Esophagus squamous epithelium (tissue), 4 donors: ENCODE measurements at regions not wholly inside any gene's neighbourhood (a gene's known extent, or its start where the extent isn't known, plus 50 kb on each side); places are given as distances from the start of the nearest gene placed in this dataset.

ENCODE experiments used
- CTCF ChIP-seq, 6 experiments: fragments of 450-650 bp in 4 of 6; fragments of 200-600 bp in 2 of 6; sonication (generic) in 2 of 6; IDR thresholded peaks; one replicate each; pipeline ENCODE4 v1.5.1; 2016 to 2019; ENCODE audit warnings: antibody characterized with exemption in 6 of 6, mild to moderate bottlenecking in 4 of 6, moderate library complexity in 4 of 6
- POLR2A ChIP-seq, 4 donors: fragments of 450-650 bp; IDR thresholded peaks; one replicate each; pipeline ENCODE4 v1.6.1; 2017; ENCODE audit warnings: antibody characterized with exemption in 4 of 4, mild to moderate bottlenecking in 4 of 4, moderate library complexity in 3 of 4

- no peak for TF ChIP-seq POLR2A (IDR thresholded peaks at IDR 0.05)
- TF ChIP-seq CTCF (IDR thresholded peaks at IDR 0.05): no peak
Observed at GRCh38 chr4:120589787-120590186, 332.7 kb downstream of the PRDM5 start.
